A549 (cell line): ENCODE measurements at regions not wholly inside any gene's neighbourhood (a gene's known extent, or its start where the extent isn't known, plus 50 kb on each side); places are given as distances from the start of the nearest gene placed in this dataset.

Experiments used
- CTCF ChIP-seq: fragments of >200 bp; sonication (Bioruptor Twin); formaldehyde crosslinking; IDR thresholded peaks from 3 replicates; pipeline ENCODE4 v1.5.1; 2016
- EHMT2 ChIP-seq: fragments of 200-600 bp; sonication (generic); IDR thresholded peaks from 2 replicates; pipeline ENCODE4 v1.6.1; 2016; ENCODE audit warnings: antibody characterized with exemption, low read depth, mild to moderate bottlenecking, moderate library complexity
- EP300 ChIP-seq, 2 experiments: fragments of >200 bp; sonication (Bioruptor Twin); formaldehyde crosslinking; IDR thresholded peaks; 2 replicates in 1 of 2; 3 replicates in 1 of 2; pipeline ENCODE4 v1.6.1; 2016 to 2017
- HDAC2 ChIP-seq: fragments of 200-600 bp; sonication (generic); IDR thresholded peaks from 2 replicates; pipeline ENCODE4 v1.6.1; 2016
- HOXA7 ChIP-seq: fragments of 250-450 bp; sonication (Bioruptor Pico); IDR thresholded peaks from 2 replicates; pipeline ENCODE4 v1.5.0; 2020; ENCODE audit warnings: mild to moderate bottlenecking, moderate library complexity
- MAZ ChIP-seq: fragments of 150-350 bp; IDR thresholded peaks from 2 replicates; pipeline ENCODE4 v1.6.1; 2014; ENCODE audit warnings: antibody characterized with exemption, low read depth, low read length, borderline replicate concordance
- MYC ChIP-seq: IDR thresholded peaks from 2 replicates; pipeline ENCODE4 v1.6.1; 2012; ENCODE audit warnings: mild to moderate bottlenecking, inconsistent platforms, low read length, improper control_type of control experiment, borderline replicate concordance
- POLR2A ChIP-seq: IDR thresholded peaks from 2 replicates; pipeline ENCODE4 v1.6.1; 2012; ENCODE audit warnings: mild to moderate bottlenecking, low read length
- RAD21 ChIP-seq, 2 experiments: fragments of >200 bp in 1 of 2; sonication (Bioruptor Twin) in 1 of 2; formaldehyde crosslinking in 1 of 2; IDR thresholded peaks in 1 of 2; conservative IDR thresholded peaks in 1 of 2; 2 replicates in 1 of 2; 3 replicates in 1 of 2; pipeline ENCODE4 v1.6.1; 2012 to 2018; ENCODE audit warnings: inconsistent platforms in 1 of 2
- USF2 ChIP-seq: fragments of 450-650 bp; IDR thresholded peaks from 2 replicates; pipeline ENCODE4 v1.6.1; 2014; ENCODE audit warnings: antibody characterized with exemption
- ZNF302 ChIP-seq: fragments of 250-450 bp; sonication (Bioruptor Pico); IDR thresholded peaks from 2 replicates; pipeline ENCODE4 v1.9.0; 2021; ENCODE audit warnings: inconsistent platforms, mild to moderate bottlenecking, moderate library complexity
- ZSCAN20 ChIP-seq: fragments of 250-450 bp; sonication (Bioruptor Pico); IDR thresholded peaks from 2 replicates; pipeline ENCODE4 v1.8.0; 2022; ENCODE audit warnings: mild to moderate bottlenecking, moderate library complexity
- TF ChIP-seq, protein P1 (sequence below): IDR thresholded peaks from 2 replicates; pipeline ENCODE4 v1.6.1; 2012; ENCODE audit warnings: low read depth, borderline replicate concordance

DNA sequence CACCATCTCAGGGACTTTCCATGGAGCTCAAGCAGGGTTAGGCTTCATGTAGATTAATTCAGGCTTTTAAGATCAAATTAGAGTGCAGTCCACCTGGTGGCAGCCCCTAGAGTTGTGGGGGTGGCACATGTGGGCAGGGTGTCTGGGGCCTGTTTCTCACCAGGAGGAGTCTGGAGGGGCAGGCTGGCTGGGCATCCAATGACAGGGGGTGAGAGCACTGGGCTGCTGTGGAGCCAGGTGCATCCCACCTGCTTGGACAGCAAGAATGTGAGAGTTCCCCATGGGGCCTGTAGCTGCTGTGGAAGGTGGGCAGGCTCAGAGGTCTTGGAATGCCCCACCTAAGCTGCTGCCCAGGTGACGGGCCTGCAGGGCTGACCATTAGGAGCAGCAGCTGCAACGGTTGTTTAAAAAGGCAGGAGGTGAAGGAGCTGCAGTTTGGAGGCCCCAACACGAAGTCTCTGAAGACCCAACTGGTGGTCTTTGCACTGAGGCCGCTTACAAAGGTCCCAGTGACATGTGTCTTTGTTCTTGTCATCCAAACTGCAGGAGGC is 686.3 kb upstream of the HS6ST1 start:
- no peak for TF ChIP-seq MYC
- no peak for TF ChIP-seq HDAC2
- TF ChIP-seq CTCF = no peak
- TF ChIP-seq USF2 = no peak
- TF ChIP-seq HOXA7 = no peak
- no peak for TF ChIP-seq RAD21 (conservative IDR thresholded peaks at IDR 0.05 in 1 of 2, IDR thresholded peaks at IDR 0.05 in 1 of 2)
- no peak for TF ChIP-seq EP300 (IDR thresholded peaks at IDR 0.05)
- no peak for TF ChIP-seq ZSCAN20
- no peak for TF ChIP-seq MAZ
- TF ChIP-seq POLR2A = no peak
- TF ChIP-seq, protein P1, sequence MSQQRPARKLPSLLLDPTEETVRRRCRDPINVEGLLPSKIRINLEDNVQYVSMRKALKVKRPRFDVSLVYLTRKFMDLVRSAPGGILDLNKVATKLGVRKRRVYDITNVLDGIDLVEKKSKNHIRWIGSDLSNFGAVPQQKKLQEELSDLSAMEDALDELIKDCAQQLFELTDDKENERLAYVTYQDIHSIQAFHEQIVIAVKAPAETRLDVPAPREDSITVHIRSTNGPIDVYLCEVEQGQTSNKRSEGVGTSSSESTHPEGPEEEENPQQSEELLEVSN = no peak
- no peak for TF ChIP-seq EHMT2
- no peak for TF ChIP-seq ZNF302
